Mesothelial cell of epicardium (in vitro differentiated cells): ENCODE measurements at regions not wholly inside any gene's neighbourhood (a gene's known extent, or its start where the extent isn't known, plus 50 kb on each side); places are given as distances from the start of the nearest gene placed in this dataset.

Experiments
- DNase-seq, 2 experiments: peaks; one replicate each; pipeline ENCODE4 v3.0.0; 2021; ENCODE audit warnings: low spot score in 2 of 2; ENCODE audit not compliant: unreplicated experiment in 2 of 2
- H3K27ac Mint-ChIP-seq: 2 replicates; pipeline ENCODE4 v1.8.0; 2021; ENCODE audit warnings: mixed read lengths
- H3K27me3 Mint-ChIP-seq: 2 replicates; pipeline ENCODE4 v1.8.0; 2021; ENCODE audit warnings: low read depth, mixed read lengths
- H3K36me3 Mint-ChIP-seq: 2 replicates; pipeline ENCODE4 v1.8.0; 2021; ENCODE audit warnings: mixed read lengths
- H3K4me1 Mint-ChIP-seq: 2 replicates; pipeline ENCODE4 v1.8.0; 2021; ENCODE audit warnings: mixed read lengths
- H3K4me3 Mint-ChIP-seq: 2 replicates; pipeline ENCODE4 v1.8.0; 2021; ENCODE audit warnings: mild to moderate bottlenecking, moderate library complexity, mixed read lengths
- H3K9me3 Mint-ChIP-seq: 2 replicates; pipeline ENCODE4 v1.8.0; 2021; ENCODE audit warnings: mixed read lengths
- CTCF ChIP-seq: fragments of 200-600 bp; sonication (generic); IDR thresholded peaks from one replicate; pipeline ENCODE4 v1.5.0; 2021; ENCODE audit warnings: antibody characterized with exemption; ENCODE audit not compliant: unreplicated experiment

- H3K27me3 Mint-ChIP-seq, result peaks cover 1% of the 10 kb centered on the region
- no peak overlapping the region for H3K27ac Mint-ChIP-seq
- no peak overlapping the region for H3K4me3 Mint-ChIP-seq
Observed at GRCh38 chr20:7609251-7609650, 331.0 kb downstream of the HAO1 start.

GRCh38 chr20:7610681-7611080, 329.6 kb downstream of the HAO1 start:
- TF ChIP-seq CTCF, result no peak
- no peaks in the 10 kb centered on the region for H3K4me1 Mint-ChIP-seq
- H3K27me3 Mint-ChIP-seq, result peaks cover 1% of the 10 kb centered on the region
- peaks cover 8% of the 10 kb centered on the region for H3K9me3 Mint-ChIP-seq
- no peak for DNase-seq
- H3K4me3 Mint-ChIP-seq, result no peak overlapping the region
- no peaks in the 10 kb centered on the region for H3K36me3 Mint-ChIP-seq
- H3K27ac Mint-ChIP-seq, result no peak overlapping the region

More at GRCh38 chr20:7609251-7609650, 331.0 kb downstream of the HAO1 start:
- Mint-ChIP-seq H3K36me3 (no peaks in the 10 kb centered on the region), H3K4me1 (no peaks in the 10 kb centered on the region), H3K9me3 (peaks cover 14% of the 10 kb centered on the region)
- TF ChIP-seq CTCF, result no peak
- no peak for DNase-seq

GRCh38 chr20:7617797-7618196, 322.5 kb downstream of the HAO1 start:
- H3K9me3 Mint-ChIP-seq, result peaks cover 3% of the 10 kb centered on the region
- H3K4me1 Mint-ChIP-seq, result no peaks in the 10 kb centered on the region
- no peak for TF ChIP-seq CTCF
- H3K27ac Mint-ChIP-seq, result no peak overlapping the region
- H3K36me3 Mint-ChIP-seq, result no peaks in the 10 kb centered on the region
- no peak overlapping the region for H3K4me3 Mint-ChIP-seq
- H3K27me3 Mint-ChIP-seq, result peaks cover under 1% of the 10 kb centered on the region
- DNase-seq, result no peak

- no peak overlapping the region for H3K4me3 Mint-ChIP-seq
- H3K36me3 Mint-ChIP-seq, result no peaks in the 10 kb centered on the region
- H3K4me1 Mint-ChIP-seq, result peaks cover 2% of the 10 kb centered on the region
- no peak for DNase-seq
- H3K27ac Mint-ChIP-seq, result no peak overlapping the region
- no peaks in the 10 kb centered on the region for H3K27me3 Mint-ChIP-seq
- peaks cover 3% of the 10 kb centered on the region for H3K9me3 Mint-ChIP-seq
- no peak for TF ChIP-seq CTCF
Observed at GRCh38 chr20:7622399-7622961, 317.8 kb downstream of the HAO1 start.

GRCh38 chr20:7624886-7625285, 315.4 kb downstream of the HAO1 start:
- Mint-ChIP-seq H3K27ac (no peak overlapping the region), H3K36me3 (no peaks in the 10 kb centered on the region), H3K27me3 (no peaks in the 10 kb centered on the region), H3K4me3 (no peak overlapping the region), H3K9me3 (peaks cover 3% of the 10 kb centered on the region), H3K4me1 (peaks cover 14% of the 10 kb centered on the region)
- no peak for DNase-seq
- no peak for TF ChIP-seq CTCF
